Panc1 (cell line): ENCODE measurements at regions not wholly inside any gene's neighbourhood (a gene's known extent, or its start where the extent isn't known, plus 50 kb on each side); places are given as distances from the start of the nearest gene placed in this dataset.

Source experiments
- ATAC-seq: fragments of 200-7000 bp; cut with Tn5 transposase; 2 replicates; pipeline ENCODE4 v1.9.1; 2020; ENCODE audit warnings: mild to moderate bottlenecking, moderate library complexity
- BruUV-seq: library from RNA; stranded (reverse); fragments of 400-500 nt; replicated peaks from 2 replicates; lab custom pipeline; 2021; lab: Mats Ljungman, UMichigan
- CTCF ChIA-PET: fragments of 300-600 bp; sonication (Branson Sonifier 250); formaldehyde crosslinking; loops from one replicate; lab custom pipeline; 2022; ENCODE audit warnings: antibody characterized with exemption; lab: Charles Lee
- POLR2A ChIA-PET: fragments of 300-600 bp; sonication (Branson Sonifier 250); formaldehyde crosslinking; loops from one replicate; lab custom pipeline; 2022; ENCODE audit warnings: antibody characterized with exemption; lab: Charles Lee
- DNase-seq: peaks from one replicate; pipeline ENCODE4 v3.0.0-alpha.2; 2010; ENCODE audit warnings: low read depth, low spot score
- H3K27ac ChIP-seq: 2 replicates; pipeline ENCODE4 v1.5.1; 2011; ENCODE audit warnings: mild to moderate bottlenecking, low read length, inconsistent platforms
- H3K27me3 ChIP-seq: fragments of 200-500 bp; sonication (Bioruptor generic); 2 replicates; pipeline ENCODE4 v1.6.0; 2014; ENCODE audit warnings: low read length, inconsistent platforms; ENCODE audit not compliant: control insufficient read depth, insufficient read depth
- H3K36me3 ChIP-seq: fragments of 200-500 bp; sonication (Bioruptor generic); 2 replicates; pipeline ENCODE4 v1.5.1; 2014; ENCODE audit warnings: inconsistent platforms, mild to moderate bottlenecking, low read length, moderate library complexity; ENCODE audit not compliant: control insufficient read depth, insufficient read depth
- H3K4me1 ChIP-seq: 2 replicates; pipeline ENCODE4 v1.5.1; 2011; ENCODE audit warnings: inconsistent platforms, mild to moderate bottlenecking, low read length, moderate library complexity; ENCODE audit not compliant: control insufficient read depth, insufficient read depth
- H3K4me3 ChIP-seq, 2 experiments: 2 replicates each; pipeline ENCODE4 v1.5.1; 2011 to 2012; ENCODE audit warnings: low read depth in 2 of 2, low read length in 2 of 2, mild to moderate bottlenecking in 2 of 2, inconsistent platforms in 1 of 2, moderate library complexity in 1 of 2
- H3K9me3 ChIP-seq: fragments of 200-500 bp; sonication (Bioruptor generic); 2 replicates; pipeline ENCODE4 v1.5.1; 2014; ENCODE audit warnings: low read depth, mild to moderate bottlenecking, inconsistent platforms, low read length, moderate library complexity; ENCODE audit not compliant: control insufficient read depth, insufficient read depth
- CTCF ChIP-seq: fragments of 450-650 bp; IDR thresholded peaks from 2 replicates; pipeline ENCODE4 v1.5.1; 2017; ENCODE audit warnings: mild to moderate bottlenecking
- POLR2AphosphoS5 ChIP-seq: IDR thresholded peaks from 2 replicates; pipeline ENCODE4 v1.6.1; 2012; ENCODE audit warnings: mild to moderate bottlenecking, low read depth, low read length, moderate library complexity
- REST ChIP-seq, 2 experiments: IDR thresholded peaks; 2 replicates each; pipeline ENCODE4 v1.6.1; 2011 to 2012; ENCODE audit warnings: low read depth in 2 of 2, control low read depth in 1 of 2, low read length in 1 of 2, mild to moderate bottlenecking in 1 of 2, moderate library complexity in 1 of 2; ENCODE audit not compliant: insufficient read depth in 1 of 2
- SIN3A ChIP-seq: IDR thresholded peaks from 2 replicates; pipeline ENCODE4 v1.6.1; 2012; ENCODE audit warnings: low read depth, mild to moderate bottlenecking, low read length, moderate library complexity, borderline replicate concordance; ENCODE audit not compliant: insufficient read depth
- TCF7L2 ChIP-seq: IDR thresholded peaks from 2 replicates; pipeline ENCODE4 v1.6.1; 2011; ENCODE audit warnings: mild to moderate bottlenecking, low read depth, low read length, inconsistent platforms
- in situ Hi-C: cut with HindIII; loops from 2 replicates; pipeline ENCODE4 v1.10.0; 2016; ENCODE audit warnings: low sequenced_read_pairs, low pct_unique_long_range_greater_than_20kb
- intact Hi-C: fragments of 100-400 bp; cut with micrococcal nuclease; formaldehyde crosslinking; loops from one replicate; pipeline ENCODE4 v1.10.0; 2022; ENCODE audit not compliant: unreplicated experiment

GRCh38 chr7:21099432-21099831 lies 312.7 kb upstream of the SP8 start:
- ChIA-PET CTCF (no interaction called here), POLR2A (no interaction called here)
- in situ Hi-C loops (no loop called here), intact Hi-C loops (no loop called here)
- Histone ChIP-seq H3K4me1 (no peaks in the 10 kb centered on the region), H3K9me3 (no peaks in the 10 kb centered on the region), H3K4me3 (no peak overlapping the region), H3K27ac (no peak overlapping the region), H3K27me3 (no peaks in the 10 kb centered on the region), H3K36me3 (no peaks in the 10 kb centered on the region)
- ATAC-seq (no peak), DNase-seq (no peak)
- TF ChIP-seq SIN3A (no peak), CTCF (no peak), TCF7L2 (no peak), POLR2AphosphoS5 (no peak), REST (IDR thresholded peaks at IDR 0.05; ENCODE audit: insufficient read depth in 1 of 2, low read depth in 2 of 2, low read length in 1 of 2) (no peak)
- no TSS peak for BruUV-seq

GRCh38 chr7:21099955-21100354 lies 313.3 kb upstream of the SP8 start:
- H3K4me3 ChIP-seq = no peak overlapping the region
- ATAC-seq (no peak), DNase-seq (no peak)
- no peaks in the 10 kb centered on the region for H3K9me3 ChIP-seq
- no peaks in the 10 kb centered on the region for H3K36me3 ChIP-seq
- H3K27me3 ChIP-seq = no peaks in the 10 kb centered on the region
- ChIA-PET POLR2A (no interaction called here), CTCF (no interaction called here)
- in situ Hi-C loops (no loop called here), intact Hi-C loops (no loop called here)
- H3K4me1 ChIP-seq = no peaks in the 10 kb centered on the region
- no TSS peak for BruUV-seq
- no peak for TF ChIP-seq POLR2AphosphoS5
- TF ChIP-seq SIN3A = no peak
- no peak for TF ChIP-seq TCF7L2
- TF ChIP-seq REST (IDR thresholded peaks at IDR 0.05; ENCODE audit: insufficient read depth in 1 of 2, low read depth in 2 of 2, low read length in 1 of 2) = no peak
- no peak for TF ChIP-seq CTCF
- no peak overlapping the region for H3K27ac ChIP-seq
